ENCODE measurements at regions not wholly inside any gene's neighbourhood (a gene's known extent, or its start where the extent isn't known, plus 50 kb on each side); places are given as distances from the start of the nearest gene placed in this dataset.

DNA sequence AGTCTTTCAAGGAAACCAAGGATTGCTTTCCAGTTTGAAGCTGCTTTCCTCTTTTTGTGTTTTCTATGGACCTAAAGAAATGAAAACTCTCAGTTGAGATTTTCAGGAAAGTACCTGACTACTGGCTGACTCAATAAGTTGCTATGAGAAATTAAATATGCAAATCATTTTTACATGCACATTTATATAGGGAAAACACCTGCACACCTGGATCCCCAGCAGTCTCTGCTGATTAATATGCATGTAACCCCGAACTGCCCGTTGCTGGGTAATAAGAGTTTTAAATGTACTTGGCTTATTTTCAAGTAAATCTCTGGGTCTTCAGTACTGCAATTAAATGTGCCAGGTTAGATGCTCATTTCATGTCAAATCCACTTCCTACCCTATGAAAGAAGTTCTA, 77.2 kb downstream of the KBTBD8 start (continued):
- TF ChIP-seq, protein P1, sequence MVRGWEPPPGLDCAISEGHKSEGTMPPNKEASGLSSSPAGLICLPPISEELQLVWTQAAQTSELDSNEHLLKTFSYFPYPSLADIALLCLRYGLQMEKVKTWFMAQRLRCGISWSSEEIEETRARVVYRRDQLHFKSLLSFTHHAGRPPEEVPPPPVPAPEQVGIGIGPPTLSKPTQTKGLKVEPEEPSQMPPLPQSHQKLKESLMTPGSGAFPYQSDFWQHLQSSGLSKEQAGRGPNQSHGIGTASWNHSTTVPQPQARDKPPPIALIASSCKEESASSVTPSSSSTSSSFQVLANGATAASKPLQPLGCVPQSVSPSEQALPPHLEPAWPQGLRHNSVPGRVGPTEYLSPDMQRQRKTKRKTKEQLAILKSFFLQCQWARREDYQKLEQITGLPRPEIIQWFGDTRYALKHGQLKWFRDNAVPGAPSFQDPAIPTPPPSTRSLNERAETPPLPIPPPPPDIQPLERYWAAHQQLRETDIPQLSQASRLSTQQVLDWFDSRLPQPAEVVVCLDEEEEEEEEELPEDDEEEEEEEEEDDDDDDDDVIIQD (CRISPR knock-in tag; IDR thresholded peaks at IDR 0.05): no peak

- Histone ChIP-seq H3K27me3 (ENCODE audit: control insufficient read depth in 2 of 2, insufficient read depth in 2 of 2, low read length in 2 of 2) (no peaks in the 10 kb centered on the region), H3K9ac (ENCODE audit: insufficient read depth in 1 of 2, low read depth in 2 of 2, low read length in 2 of 2) (no peak overlapping the region), H2AFZ (ENCODE audit: low read depth, low read length) (no peak overlapping the region), H4K20me1 (replicated peaks; ENCODE audit: control insufficient read depth, insufficient read depth, low read length) (no peaks in the 10 kb centered on the region), H3K27ac (ENCODE audit: extremely low read depth, low read depth, low read length) (no peak overlapping the region), H3K4me3 (no peak overlapping the region), H3K4me2 (ENCODE audit: insufficient read depth, low read length) (no peak overlapping the region), H3K36me3 (ENCODE audit: control insufficient read depth, insufficient read depth, low read length) (no peaks in the 10 kb centered on the region), H3K9me3 (replicated peaks; ENCODE audit: control insufficient read depth, insufficient read depth, low read depth, low read length) (no peaks in the 10 kb centered on the region), H3K9me1 (ENCODE audit: control insufficient read depth, insufficient read depth, low read length) (no peaks in the 10 kb centered on the region), H3K4me1 (replicated peaks in 1 of 2; ENCODE audit: control insufficient read depth in 2 of 2, insufficient read depth in 2 of 2, low read length in 2 of 2) (no peaks in the 10 kb centered on the region), H3K79me2 (ENCODE audit: control insufficient read depth, insufficient read depth, low read length) (no peaks in the 10 kb centered on the region)
- no peak for DNase-seq (ENCODE audit: extremely low read depth in 1 of 4, low spot score in 3 of 4)
- POLR2A ChIA-PET: no interaction called here
- intact Hi-C loops (cut with micrococcal nuclease) (no loop called here), in situ Hi-C loops (cut with MboI) (no loop called here)
- no peak for FAIRE-seq
- ATAC-seq: no peak
- BruUV-seq (replicated peaks): no TSS peak
- CTCF ChIA-PET (ENCODE audit: low intra/inter-chr PET ratio): no interaction called here
- 0% methylated on average over 2 of the region's 2 CpGs for WGBS (ENCODE audit: insufficient coverage, low coverage, missing lambda C conversion rate)
- TF ChIP-seq, protein P2, sequence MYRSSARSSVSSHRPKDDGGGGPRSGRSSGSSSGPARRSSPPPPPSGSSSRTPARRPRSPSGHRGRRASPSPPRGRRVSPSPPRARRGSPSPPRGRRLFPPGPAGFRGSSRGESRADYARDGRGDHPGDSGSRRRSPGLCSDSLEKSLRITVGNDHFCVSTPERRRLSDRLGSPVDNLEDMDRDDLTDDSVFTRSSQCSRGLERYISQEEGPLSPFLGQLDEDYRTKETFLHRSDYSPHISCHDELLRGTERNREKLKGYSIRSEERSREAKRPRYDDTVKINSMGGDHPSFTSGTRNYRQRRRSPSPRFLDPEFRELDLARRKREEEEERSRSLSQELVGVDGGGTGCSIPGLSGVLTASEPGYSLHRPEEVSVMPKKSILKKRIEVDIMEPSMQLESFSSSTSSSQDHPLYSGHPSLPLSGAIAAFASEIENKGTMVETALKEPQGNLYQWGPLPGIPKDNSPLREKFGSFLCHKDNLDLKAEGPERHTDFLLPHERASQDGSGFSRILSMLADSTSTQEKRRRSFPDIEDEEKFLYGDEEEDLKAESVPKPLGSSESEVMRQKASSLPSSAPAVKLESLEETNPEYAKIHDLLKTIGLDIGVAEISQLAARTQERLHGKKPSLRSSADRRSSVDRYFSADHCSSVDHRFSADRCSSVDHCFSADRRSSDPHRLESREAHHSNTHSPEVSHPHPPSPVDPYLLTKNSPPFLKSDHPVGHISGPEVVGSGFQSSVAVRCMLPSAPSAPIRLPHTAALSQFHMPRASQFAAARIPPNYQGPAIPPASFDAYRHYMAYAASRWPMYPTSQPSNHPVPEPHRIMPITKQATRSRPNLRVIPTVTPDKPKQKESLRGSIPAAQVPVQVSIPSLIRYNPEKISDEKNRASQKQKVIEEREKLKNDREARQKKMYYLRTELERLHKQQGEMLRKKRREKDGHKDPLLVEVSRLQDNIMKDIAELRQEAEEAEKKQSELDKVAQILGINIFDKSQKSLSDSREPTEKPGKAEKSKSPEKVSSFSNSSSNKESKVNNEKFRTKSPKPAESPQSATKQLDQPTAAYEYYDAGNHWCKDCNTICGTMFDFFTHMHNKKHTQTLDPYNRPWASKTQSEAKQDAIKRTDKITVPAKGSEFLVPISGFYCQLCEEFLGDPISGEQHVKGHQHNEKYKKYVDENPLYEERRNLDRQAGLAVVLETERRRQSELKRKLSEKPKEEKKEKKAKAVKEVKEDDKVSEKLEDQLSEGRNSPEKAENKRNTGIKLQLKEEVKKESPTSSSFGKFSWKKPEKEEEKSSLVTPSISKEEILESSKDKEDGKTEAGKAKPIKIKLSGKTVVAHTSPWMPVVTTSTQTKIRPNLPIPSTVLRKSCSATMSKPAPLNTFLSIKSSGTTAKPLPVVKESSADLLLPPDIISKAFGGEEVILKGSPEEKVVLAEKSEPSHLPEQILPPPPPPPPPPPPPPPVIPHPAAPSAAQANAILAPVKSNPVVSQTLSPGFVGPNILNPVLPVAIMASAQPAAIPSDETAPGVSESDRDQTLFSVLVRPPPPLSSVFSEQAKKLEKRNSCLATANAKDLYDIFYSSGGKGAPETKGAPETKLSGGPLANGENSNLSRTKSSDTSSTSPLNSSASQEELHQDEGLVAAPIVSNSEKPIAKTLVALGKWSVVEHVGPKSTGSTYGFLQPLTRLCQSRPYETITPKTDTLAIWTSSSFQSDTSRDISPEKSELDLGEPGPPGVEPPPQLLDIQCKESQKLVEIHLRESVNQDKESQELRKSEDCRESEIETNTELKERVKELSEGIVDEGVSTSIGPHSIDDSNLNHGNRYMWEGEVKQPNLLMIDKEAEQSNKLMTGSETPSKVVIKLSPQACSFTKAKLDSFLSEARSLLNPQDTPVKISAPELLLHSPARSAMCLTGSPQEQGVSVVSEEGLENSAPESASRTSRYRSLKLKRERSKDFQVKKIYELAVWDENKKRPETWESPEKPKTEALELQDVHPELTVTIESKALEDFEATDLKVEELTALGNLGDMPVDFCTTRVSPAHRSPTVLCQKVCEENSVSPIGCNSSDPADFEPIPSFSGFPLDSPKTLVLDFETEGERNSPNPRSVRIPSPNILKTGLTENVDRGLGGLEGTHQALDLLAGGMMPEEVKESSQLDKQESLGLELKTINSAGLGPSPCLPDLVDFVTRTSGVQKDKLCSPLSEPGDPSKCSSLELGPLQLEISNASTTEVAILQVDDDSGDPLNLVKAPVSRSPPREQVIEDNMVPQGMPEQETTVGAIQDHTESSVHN (IDR thresholded peaks at IDR 0.05; ENCODE audit: borderline replicate concordance in 1 of 2, low read depth in 1 of 2): no peak
- TF ChIP-seq FOXM1 (IDR thresholded peaks at IDR 0.05; ENCODE audit: low read depth) (no peak), FOXM1 (CRISPR knock-in tag; IDR thresholded peaks at IDR 0.05; ENCODE audit: low read depth) (no peak), SMC3 (conservative IDR thresholded peaks at IDR 0.05; ENCODE audit: insufficient read depth, low read depth, low read length) (no peak), CCAR2 (IDR thresholded peaks at IDR 0.05; ENCODE audit: low read depth, low read length) (no peak), CTBP1 (IDR thresholded peaks at IDR 0.05; ENCODE audit: borderline replicate concordance) (no peak), ZNF324 (CRISPR knock-in tag; IDR thresholded peaks at IDR 0.05) (no peak), EP400 (IDR thresholded peaks at IDR 0.05) (no peak), FIP1L1 (IDR thresholded peaks at IDR 0.05; ENCODE audit: low read depth, low read length, poor library complexity, severe bottlenecking) (no peak), ZNF212 (CRISPR knock-in tag; IDR thresholded peaks at IDR 0.05) (no peak), ZNF551 (CRISPR knock-in tag; IDR thresholded peaks at IDR 0.05) (no peak)
- TF ChIP-seq, protein P3, sequence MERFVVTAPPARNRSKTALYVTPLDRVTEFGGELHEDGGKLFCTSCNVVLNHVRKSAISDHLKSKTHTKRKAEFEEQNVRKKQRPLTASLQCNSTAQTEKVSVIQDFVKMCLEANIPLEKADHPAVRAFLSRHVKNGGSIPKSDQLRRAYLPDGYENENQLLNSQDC (CRISPR knock-in tag; IDR thresholded peaks at IDR 0.05): no peak
Observed at GRCh38 chr3:67076607-67077006, 78.5 kb downstream of the KBTBD8 start.
